Loucy (cell line): ENCODE measurements at regions not wholly inside any gene's neighbourhood (a gene's known extent, or its start where the extent isn't known, plus 50 kb on each side); places are given as distances from the start of the nearest gene placed in this dataset.
"Not testable (repeated sequence)": the region's sequence is repeated elsewhere in the genome, so short reads cannot be mapped to it uniquely, and the experiment has no call there.

ENCODE experiments used
- CTCF ChIP-seq: fragments of 200-600 bp; sonication (generic); conservative IDR thresholded peaks from 2 replicates; pipeline ENCODE4 v1.5.1; 2014; ENCODE audit warnings: mild to moderate bottlenecking, antibody characterized with exemption, low read length
- EZH2phosphoT487 ChIP-seq: fragments of 200-600 bp; IDR thresholded peaks from 2 replicates; pipeline ENCODE4 v1.6.1; 2018; ENCODE audit warnings: antibody characterized with exemption, mild to moderate bottlenecking, moderate library complexity, borderline replicate concordance

GRCh38 chr12:131414155-131414922, 296.6 kb upstream of the SFSWAP start:
- not testable (repeated sequence) for TF ChIP-seq CTCF, EZH2phosphoT487
